Stimulated activated CD4-positive, alpha-beta T cell treated with anti-CD3 and anti-CD28 coated beads, Interleukin-4, amount 100 ng/mL, for 24 hours (primary cell): ENCODE measurements at regions not wholly inside any gene's neighbourhood (a gene's known extent, or its start where the extent isn't known, plus 50 kb on each side); places are given as distances from the start of the nearest gene placed in this dataset.
"Not testable (repeated sequence)": the region's sequence is repeated elsewhere in the genome, so short reads cannot be mapped to it uniquely, and the experiment has no call there.

Experiments
- DNase-seq: peaks from one replicate; pipeline ENCODE4 v3.0.0-alpha.2; 2020

GRCh38 chr3:187795207-187795960, 50.1 kb upstream of the BCL6 start:
- no peak for DNase-seq

- DNase-seq, result no peak
These were observed 52.9 kb upstream of the BCL6 start for GRCh38 chr3:187798126-187798525.

DNA sequence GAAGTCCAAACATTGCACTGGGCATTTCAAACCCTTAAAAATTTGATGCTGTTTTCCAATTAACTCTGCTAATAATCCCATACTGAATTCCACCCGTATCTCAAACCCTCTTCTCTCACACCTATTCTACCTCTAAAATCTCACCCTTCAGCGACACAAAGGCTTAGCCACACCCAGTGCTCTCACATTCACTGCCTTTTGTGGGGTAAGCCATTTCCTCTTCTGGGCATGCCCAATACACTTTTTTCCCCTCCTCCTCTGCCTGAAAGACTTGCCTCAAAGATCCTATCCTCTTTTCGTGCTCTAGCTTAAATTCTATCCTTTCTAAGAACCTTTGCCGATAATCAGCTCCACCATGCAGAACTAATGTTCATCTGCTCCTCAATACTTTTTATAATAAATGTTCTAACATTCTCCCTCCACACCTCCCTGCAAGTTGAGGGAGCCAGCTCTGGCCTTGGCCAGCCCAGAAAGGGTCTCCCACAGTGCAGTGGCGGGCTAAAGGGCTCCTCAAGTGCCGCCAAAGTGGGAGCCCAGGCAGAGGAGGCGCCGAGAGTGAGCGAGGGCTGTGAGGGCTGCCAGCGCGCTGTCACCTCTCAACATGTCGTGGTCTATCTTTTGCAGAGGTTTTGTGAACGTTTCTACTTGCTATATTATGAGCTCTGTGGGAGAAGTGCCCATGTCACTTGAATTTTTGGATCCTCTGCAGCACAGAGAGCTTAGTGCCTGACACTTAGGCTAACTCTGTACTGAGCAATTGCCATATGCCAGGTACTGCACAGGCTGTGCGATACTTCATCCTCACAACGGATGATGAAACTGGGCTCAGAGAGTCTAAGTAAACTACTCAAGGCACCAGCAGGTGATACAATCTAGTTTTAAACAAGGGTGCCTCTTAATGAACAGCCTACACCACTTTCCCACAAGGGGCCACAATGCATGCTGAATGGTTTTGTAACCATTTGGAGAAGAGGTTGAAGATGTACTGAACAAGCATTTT, 53.6 kb upstream of the BCL6 start:
- DNase-seq, result peak; percentile 28

GRCh38 chr3:187799942-187800641, 54.8 kb upstream of the BCL6 start:
- DNase-seq, result no peak

GRCh38 chr3:187801152-187801551, 55.9 kb upstream of the BCL6 start:
- no peak for DNase-seq

DNA sequence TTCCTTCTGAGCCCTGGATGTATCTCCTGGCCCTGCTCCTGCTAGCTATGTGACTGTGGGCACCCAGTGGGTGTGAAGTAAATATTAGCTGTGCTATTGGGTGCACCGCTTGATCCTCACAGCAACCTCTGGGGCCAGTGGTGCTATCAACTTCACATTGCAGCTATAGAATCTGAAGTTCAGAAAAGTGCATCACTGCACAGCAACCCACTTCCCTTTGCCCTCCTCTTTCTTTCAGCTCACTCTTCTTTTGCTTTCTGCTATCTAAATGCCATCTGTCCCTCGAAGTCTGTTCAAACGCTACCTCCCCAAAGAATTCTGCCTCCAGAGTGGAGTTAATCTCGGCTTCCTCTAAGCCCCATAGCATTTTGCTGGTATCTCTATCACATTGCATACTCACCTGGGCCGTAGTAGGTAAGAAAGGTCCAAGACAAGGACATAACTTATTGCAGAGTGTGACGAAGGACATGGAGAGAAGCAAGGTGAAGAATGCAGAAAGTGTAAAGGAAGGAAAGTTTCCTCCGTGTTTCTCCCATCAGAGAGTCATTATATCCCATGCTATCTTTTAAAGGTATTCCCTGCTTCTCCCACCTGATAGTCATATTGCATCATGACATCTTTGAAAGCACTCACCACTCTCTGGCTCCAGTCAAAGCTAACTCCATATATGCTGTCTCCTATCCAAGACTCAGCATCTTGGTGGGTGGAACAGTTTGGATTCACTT, 57.1 kb upstream of the BCL6 start:
- DNase-seq, result no peak

GRCh38 chr3:187802928-187803259, 57.6 kb upstream of the BCL6 start:
- peak; percentile 81 for DNase-seq

DNA sequence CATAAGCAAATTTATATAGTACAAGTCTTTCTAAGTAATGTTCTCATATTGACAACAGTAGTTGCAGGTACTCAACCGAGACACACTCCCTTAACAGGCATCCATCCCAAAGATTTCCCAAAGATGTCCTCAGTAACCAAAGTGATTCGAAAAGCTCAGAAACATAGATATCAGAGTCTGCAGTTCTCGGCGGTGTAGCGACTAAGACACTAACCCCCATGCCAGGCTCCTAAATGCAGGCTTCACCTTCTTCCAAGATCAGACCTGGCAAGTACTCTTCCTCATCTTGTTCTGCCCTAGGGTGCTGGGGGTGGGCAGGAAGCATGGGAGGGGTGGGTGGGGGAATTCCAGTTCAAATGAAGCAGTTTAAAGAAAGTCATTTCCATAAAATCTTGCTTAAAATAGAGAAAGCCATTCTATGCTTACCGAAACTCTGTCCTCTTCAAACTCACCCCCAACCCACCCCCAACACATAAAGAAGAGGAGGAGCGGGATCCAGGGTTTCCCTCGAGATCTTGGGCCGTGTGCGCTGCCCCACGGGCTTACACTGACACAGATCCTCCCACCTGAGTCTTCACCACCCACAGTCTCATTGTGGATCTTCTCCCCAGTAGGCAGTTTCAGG, 59.0 kb upstream of the BCL6 start:
- no peak for DNase-seq

GRCh38 chr3:187804745-187805121, 59.5 kb upstream of the BCL6 start:
- no peak for DNase-seq

- DNase-seq, result no peak
These were observed 60.5 kb upstream of the BCL6 start for GRCh38 chr3:187805774-187806173.

DNA sequence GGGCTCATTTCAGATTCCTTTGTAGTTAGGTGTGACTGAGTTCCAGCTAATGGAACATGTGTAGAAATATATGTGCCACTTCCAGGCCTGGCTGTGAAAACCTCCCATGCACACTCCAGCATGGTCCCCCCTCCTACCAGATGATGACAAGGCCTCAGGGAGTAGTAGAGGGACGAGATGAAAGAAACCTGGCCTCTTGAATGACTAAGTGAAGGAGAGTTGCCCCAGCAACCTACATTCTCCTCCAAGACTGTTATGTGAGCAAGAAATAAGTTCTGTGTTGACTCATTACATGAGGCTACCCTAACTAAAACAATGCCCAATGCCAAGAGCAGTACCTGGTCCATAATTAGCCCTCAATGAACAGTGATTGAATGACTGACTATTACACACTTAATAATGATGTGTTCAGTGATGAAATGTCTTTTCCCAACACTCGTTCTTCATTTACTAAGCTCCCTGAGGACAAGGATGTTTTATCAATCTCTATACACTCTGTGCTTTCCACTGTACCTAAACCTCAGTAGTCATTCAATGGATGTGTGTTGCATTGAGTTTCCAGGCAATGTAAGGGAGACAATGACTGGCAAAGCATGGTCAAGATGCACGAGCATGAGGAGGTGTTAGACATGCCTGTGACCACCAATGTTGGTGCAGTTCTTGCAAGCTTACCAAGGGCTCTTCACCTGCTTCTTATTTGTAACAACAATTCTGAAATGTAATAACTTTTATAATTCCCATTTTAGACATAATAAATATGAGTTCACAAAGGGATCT, 62.0 kb upstream of the BCL6 start:
- peak; percentile 72 for DNase-seq

DNA sequence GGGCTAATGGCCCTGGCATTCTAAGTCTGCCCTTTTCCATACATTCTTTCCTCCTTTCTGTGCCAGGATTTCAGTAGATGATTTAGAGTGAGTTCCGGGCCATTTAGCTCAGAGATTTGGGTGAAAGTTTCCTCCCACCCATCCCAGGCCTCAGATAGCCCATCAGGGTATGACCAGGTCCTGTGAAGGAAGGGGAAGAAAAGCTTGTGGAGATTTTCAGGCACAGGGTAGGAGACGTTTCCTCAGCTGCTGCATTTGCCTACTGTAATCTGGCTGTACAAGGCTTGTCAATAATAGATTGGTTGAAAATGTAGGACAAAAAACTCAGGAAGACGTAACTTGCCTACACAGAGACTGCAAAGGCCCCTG, 63.2 kb upstream of the BCL6 start:
- no peak for DNase-seq

GRCh38 chr3:187809612-187809991, 64.3 kb upstream of the BCL6 start:
- no peak for DNase-seq

DNA sequence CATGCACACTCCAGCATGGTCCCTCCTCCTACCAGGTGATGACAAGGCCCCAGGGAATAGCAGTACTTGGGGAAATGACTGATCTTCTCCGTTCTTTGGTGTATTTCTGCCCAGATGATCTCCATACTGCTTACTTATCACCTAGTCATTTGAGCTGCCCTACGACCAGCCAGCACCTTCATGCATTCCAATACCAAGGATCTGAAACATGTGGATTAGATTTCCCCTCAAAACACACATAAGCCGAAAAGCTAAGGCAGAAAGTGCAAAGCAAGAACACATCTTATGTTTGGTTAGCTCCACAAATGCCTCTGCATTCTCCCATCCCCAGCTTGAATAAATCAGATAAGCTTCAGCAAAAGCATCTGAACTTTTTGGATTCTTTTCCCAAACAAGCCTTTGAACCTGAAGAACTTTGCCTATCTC, 64.8 kb upstream of the BCL6 start:
- no peak for DNase-seq

DNA sequence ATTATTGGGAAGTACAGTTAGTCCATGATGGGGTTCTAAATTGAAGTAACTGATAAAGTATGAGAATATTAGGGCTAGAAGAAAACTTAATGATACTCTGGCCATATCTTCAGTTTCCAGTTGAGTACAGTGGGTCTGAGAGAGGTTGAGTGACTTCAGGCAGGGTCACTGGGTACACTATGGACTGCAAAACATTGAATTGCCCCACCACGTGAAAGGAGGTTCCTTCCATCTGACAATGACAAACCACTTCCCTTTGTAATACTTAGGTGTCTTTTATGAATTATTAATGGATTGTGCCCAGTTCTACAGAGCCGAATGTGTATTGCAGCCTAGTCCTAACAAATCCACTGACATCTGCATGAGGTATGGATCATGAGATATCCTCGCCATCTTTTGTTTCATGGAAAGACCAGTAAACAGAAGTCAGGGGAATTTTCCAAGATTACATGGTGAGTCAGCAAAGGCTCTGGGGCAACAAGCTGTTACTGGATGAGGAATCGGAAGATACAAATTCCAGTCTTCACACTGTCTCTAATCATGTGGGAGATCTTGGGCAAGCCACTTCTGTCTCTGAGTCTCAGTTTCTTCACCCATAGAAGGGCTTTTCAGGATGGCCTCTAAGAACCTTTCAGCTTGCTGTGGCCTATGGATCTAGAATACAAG, 66.5 kb upstream of the BCL6 start:
- no peak for DNase-seq

- no peak for DNase-seq
These were observed 67.2 kb upstream of the BCL6 start for GRCh38 chr3:187812496-187812895.

GRCh38 chr3:187813198-187813597, 67.9 kb upstream of the BCL6 start:
- no peak for DNase-seq

DNA sequence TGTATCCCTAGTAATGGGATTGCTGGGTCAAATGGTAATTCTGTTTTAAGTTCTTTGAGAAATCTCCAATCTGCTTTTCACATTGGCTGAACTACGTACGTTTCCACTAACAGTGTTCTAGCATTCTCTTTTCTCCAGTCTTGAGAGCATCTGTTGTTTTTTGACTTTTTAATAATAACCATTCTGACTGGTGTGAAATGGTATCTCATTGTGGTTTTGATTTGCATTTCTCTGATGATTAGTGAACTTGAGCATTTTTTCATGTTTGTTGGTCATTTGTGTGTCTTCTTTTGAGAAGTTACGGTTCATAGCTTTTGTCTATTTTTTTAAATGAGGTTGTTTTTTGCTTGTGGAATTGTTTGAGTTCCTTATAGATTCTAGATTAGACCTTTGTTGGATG, 72.5 kb upstream of the BCL6 start:
- not testable (repeated sequence) for DNase-seq

DNA sequence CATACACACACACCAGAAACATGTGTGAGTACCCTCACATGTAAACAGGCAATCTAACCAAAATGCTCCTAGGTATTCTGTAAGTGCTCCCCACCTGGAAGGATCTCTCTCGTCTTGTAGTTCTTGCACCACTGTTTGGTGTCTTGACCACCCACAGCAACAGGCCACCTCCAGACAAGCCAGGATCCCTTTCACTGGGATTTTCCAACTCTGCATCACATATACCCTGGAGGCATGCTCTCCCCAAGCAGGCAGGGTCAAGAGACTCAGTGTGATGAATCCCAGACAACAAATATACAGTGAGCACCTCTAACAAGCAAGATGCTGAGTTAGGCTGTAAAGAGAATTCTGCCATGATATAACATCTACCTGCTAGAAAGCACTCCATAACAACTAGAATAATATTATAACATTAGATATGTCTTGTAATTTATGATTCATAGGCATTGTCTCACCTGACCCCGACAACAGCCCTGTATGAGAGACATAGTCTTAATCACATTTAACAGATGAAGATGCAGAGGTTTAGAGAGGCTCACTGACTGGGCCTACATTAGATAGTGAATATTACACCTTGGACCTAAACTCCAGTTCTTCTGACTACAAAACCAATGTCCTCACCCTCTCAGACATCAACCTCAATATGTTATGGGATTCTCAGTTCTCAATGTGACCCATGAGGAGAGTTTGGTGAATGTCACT, 76.5 kb upstream of the BCL6 start:
- DNase-seq, result no peak

DNA sequence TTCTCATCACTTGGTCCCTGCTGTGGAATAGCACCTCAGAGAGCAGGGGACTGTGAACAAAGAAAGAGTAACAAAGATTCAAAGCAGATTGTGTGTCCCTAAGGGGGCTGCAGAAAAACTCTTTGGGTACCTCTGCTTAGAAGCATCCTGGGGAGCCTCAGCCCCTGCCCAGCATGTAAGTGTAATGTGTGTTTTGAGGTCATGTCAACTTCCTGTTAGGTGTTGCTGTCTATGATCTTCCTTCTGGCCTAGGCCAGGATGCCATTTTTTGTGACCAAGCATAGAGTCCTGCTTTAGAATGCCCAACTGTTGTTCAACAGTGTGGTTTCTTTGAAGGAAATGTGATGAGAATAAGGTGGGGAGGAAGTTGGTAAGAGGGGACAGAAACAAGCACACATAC, 77.1 kb upstream of the BCL6 start:
- DNase-seq, result no peak
